Upper lobe of left lung (tissue), 4 donors: ENCODE measurements at regions not wholly inside any gene's neighbourhood (a gene's known extent, or its start where the extent isn't known, plus 50 kb on each side); places are given as distances from the start of the nearest gene placed in this dataset.

ENCODE experiments used
- POLR2A ChIP-seq, 4 donors: fragments of 450-650 bp; IDR thresholded peaks; one replicate each; pipeline ENCODE4 v1.5.1; 2016 to 2017; ENCODE audit warnings: antibody characterized with exemption in 4 of 4, mild to moderate bottlenecking in 2 of 4
- POLR2AphosphoS5 ChIP-seq, 2 donors: sonication (generic); formaldehyde crosslinking; IDR thresholded peaks; one replicate each; pipeline ENCODE4 v1.5.1; 2017; ENCODE audit warnings: antibody characterized with exemption in 2 of 2

DNA sequence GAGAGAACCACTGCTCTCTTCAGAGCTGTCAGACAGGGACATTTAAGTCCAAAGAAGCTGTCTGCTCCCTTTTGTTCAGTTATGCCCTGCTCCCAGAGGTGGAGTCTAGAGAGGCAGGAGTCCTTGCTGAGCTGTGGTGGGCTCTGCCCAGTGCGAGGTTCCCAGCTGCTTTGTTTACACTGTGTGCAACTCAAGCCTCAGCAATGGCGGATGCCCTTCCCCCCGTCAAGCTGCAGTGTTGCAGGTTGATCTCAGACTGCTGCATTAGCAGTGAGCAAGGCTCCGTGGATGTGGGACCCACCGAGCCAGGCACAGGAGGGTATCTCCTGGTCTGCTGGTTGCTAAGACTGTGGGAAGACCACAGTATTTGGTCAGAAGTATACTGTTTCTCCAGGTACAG is 438.9 kb downstream of the ARL4A start:
- TF ChIP-seq POLR2AphosphoS5 (IDR thresholded peaks at IDR 0.05) = no peak
- no peak for TF ChIP-seq POLR2A (IDR thresholded peaks at IDR 0.05)
